Panc1 (cell line): ENCODE measurements at regions not wholly inside any gene's neighbourhood (a gene's known extent, or its start where the extent isn't known, plus 50 kb on each side); places are given as distances from the start of the nearest gene placed in this dataset.

ENCODE experiments used
- ATAC-seq: fragments of 200-7000 bp; cut with Tn5 transposase; 2 replicates; pipeline ENCODE4 v1.9.1; 2020; ENCODE audit warnings: mild to moderate bottlenecking, moderate library complexity
- BruUV-seq: library from RNA; stranded (reverse); fragments of 400-500 nt; replicated peaks from 2 replicates; lab custom pipeline; 2021; lab: Mats Ljungman, UMichigan
- CTCF ChIA-PET: fragments of 300-600 bp; sonication (Branson Sonifier 250); formaldehyde crosslinking; loops from one replicate; lab custom pipeline; 2022; ENCODE audit warnings: antibody characterized with exemption; lab: Charles Lee
- POLR2A ChIA-PET: fragments of 300-600 bp; sonication (Branson Sonifier 250); formaldehyde crosslinking; loops from one replicate; lab custom pipeline; 2022; ENCODE audit warnings: antibody characterized with exemption; lab: Charles Lee
- DNase-seq: peaks from one replicate; pipeline ENCODE4 v3.0.0-alpha.2; 2010; ENCODE audit warnings: low read depth, low spot score
- H3K27ac ChIP-seq: 2 replicates; pipeline ENCODE4 v1.5.1; 2011; ENCODE audit warnings: mild to moderate bottlenecking, low read length, inconsistent platforms
- H3K27me3 ChIP-seq: fragments of 200-500 bp; sonication (Bioruptor generic); 2 replicates; pipeline ENCODE4 v1.6.0; 2014; ENCODE audit warnings: low read length, inconsistent platforms; ENCODE audit not compliant: control insufficient read depth, insufficient read depth
- H3K36me3 ChIP-seq: fragments of 200-500 bp; sonication (Bioruptor generic); 2 replicates; pipeline ENCODE4 v1.5.1; 2014; ENCODE audit warnings: inconsistent platforms, mild to moderate bottlenecking, low read length, moderate library complexity; ENCODE audit not compliant: control insufficient read depth, insufficient read depth
- H3K4me1 ChIP-seq: 2 replicates; pipeline ENCODE4 v1.5.1; 2011; ENCODE audit warnings: inconsistent platforms, mild to moderate bottlenecking, low read length, moderate library complexity; ENCODE audit not compliant: control insufficient read depth, insufficient read depth
- H3K4me3 ChIP-seq, 2 experiments: 2 replicates each; pipeline ENCODE4 v1.5.1; 2011 to 2012; ENCODE audit warnings: low read depth in 2 of 2, low read length in 2 of 2, mild to moderate bottlenecking in 2 of 2, inconsistent platforms in 1 of 2, moderate library complexity in 1 of 2
- H3K9me3 ChIP-seq: fragments of 200-500 bp; sonication (Bioruptor generic); 2 replicates; pipeline ENCODE4 v1.5.1; 2014; ENCODE audit warnings: low read depth, mild to moderate bottlenecking, inconsistent platforms, low read length, moderate library complexity; ENCODE audit not compliant: control insufficient read depth, insufficient read depth
- CTCF ChIP-seq: fragments of 450-650 bp; IDR thresholded peaks from 2 replicates; pipeline ENCODE4 v1.5.1; 2017; ENCODE audit warnings: mild to moderate bottlenecking
- POLR2AphosphoS5 ChIP-seq: IDR thresholded peaks from 2 replicates; pipeline ENCODE4 v1.6.1; 2012; ENCODE audit warnings: mild to moderate bottlenecking, low read depth, low read length, moderate library complexity
- SIN3A ChIP-seq: IDR thresholded peaks from 2 replicates; pipeline ENCODE4 v1.6.1; 2012; ENCODE audit warnings: low read depth, mild to moderate bottlenecking, low read length, moderate library complexity, borderline replicate concordance; ENCODE audit not compliant: insufficient read depth
- TCF7L2 ChIP-seq: IDR thresholded peaks from 2 replicates; pipeline ENCODE4 v1.6.1; 2011; ENCODE audit warnings: mild to moderate bottlenecking, low read depth, low read length, inconsistent platforms
- in situ Hi-C: cut with HindIII; loops from 2 replicates; pipeline ENCODE4 v1.10.0; 2016; ENCODE audit warnings: low sequenced_read_pairs, low pct_unique_long_range_greater_than_20kb
- intact Hi-C: fragments of 100-400 bp; cut with micrococcal nuclease; formaldehyde crosslinking; loops from one replicate; pipeline ENCODE4 v1.10.0; 2022; ENCODE audit not compliant: unreplicated experiment
- TF ChIP-seq, protein P1 (sequence below), 2 experiments: IDR thresholded peaks; 2 replicates each; pipeline ENCODE4 v1.6.1; 2011 to 2012; ENCODE audit warnings: low read depth in 2 of 2, control low read depth in 1 of 2, low read length in 1 of 2, mild to moderate bottlenecking in 1 of 2, moderate library complexity in 1 of 2; ENCODE audit not compliant: insufficient read depth in 1 of 2

DNA sequence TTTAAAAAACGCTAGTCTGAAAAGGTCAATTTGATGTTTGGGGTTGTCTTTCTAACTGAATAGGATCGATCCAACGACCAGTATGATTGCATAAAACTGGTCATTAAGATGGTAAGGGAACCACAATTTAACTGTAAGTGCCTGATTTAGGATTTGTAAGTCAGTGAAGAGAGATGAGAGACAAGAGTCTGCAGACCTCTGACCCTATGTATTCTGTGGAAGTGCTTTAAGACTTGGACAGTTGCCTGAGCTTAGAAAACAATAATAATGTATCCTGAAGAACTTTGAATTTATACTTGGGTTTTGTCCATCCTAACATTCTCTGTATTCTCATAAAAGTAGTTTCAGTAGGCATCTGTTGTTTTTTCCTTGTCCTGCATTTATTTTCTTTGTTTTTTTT is 221.4 kb upstream of the SUCLG2 start:
- intact Hi-C loops (no loop called here), in situ Hi-C loops (no loop called here)
- H3K27me3 ChIP-seq, result no peaks in the 10 kb centered on the region
- no TSS peak for BruUV-seq
- no peaks in the 10 kb centered on the region for H3K9me3 ChIP-seq
- H3K36me3 ChIP-seq, result no peaks in the 10 kb centered on the region
- DNase-seq (no peak), ATAC-seq (no peak)
- H3K4me1 ChIP-seq, result no peaks in the 10 kb centered on the region
- TF ChIP-seq, protein P1, sequence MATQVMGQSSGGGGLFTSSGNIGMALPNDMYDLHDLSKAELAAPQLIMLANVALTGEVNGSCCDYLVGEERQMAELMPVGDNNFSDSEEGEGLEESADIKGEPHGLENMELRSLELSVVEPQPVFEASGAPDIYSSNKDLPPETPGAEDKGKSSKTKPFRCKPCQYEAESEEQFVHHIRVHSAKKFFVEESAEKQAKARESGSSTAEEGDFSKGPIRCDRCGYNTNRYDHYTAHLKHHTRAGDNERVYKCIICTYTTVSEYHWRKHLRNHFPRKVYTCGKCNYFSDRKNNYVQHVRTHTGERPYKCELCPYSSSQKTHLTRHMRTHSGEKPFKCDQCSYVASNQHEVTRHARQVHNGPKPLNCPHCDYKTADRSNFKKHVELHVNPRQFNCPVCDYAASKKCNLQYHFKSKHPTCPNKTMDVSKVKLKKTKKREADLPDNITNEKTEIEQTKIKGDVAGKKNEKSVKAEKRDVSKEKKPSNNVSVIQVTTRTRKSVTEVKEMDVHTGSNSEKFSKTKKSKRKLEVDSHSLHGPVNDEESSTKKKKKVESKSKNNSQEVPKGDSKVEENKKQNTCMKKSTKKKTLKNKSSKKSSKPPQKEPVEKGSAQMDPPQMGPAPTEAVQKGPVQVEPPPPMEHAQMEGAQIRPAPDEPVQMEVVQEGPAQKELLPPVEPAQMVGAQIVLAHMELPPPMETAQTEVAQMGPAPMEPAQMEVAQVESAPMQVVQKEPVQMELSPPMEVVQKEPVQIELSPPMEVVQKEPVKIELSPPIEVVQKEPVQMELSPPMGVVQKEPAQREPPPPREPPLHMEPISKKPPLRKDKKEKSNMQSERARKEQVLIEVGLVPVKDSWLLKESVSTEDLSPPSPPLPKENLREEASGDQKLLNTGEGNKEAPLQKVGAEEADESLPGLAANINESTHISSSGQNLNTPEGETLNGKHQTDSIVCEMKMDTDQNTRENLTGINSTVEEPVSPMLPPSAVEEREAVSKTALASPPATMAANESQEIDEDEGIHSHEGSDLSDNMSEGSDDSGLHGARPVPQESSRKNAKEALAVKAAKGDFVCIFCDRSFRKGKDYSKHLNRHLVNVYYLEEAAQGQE (IDR thresholded peaks at IDR 0.05; ENCODE audit: insufficient read depth in 1 of 2, low read depth in 2 of 2, low read length in 1 of 2), result no peak
- TF ChIP-seq CTCF (no peak), POLR2AphosphoS5 (no peak), TCF7L2 (no peak), SIN3A (no peak)
- ChIA-PET CTCF (no interaction called here), POLR2A (no interaction called here)
- no peak overlapping the region for H3K27ac ChIP-seq
- H3K4me3 ChIP-seq, result no peak overlapping the region

GRCh38 chr3:67875338-67875737 is 220.9 kb upstream of the SUCLG2 start:
- no peaks in the 10 kb centered on the region for H3K4me1 ChIP-seq
- H3K27me3 ChIP-seq, result no peaks in the 10 kb centered on the region
- POLR2A ChIA-PET, result no interaction called here
- no peak for TF ChIP-seq POLR2AphosphoS5
- TF ChIP-seq, protein P1 (IDR thresholded peaks at IDR 0.05; ENCODE audit: insufficient read depth in 1 of 2, low read depth in 2 of 2, low read length in 1 of 2), result no peak
- TF ChIP-seq CTCF, result no peak
- TF ChIP-seq SIN3A, result no peak
- TF ChIP-seq TCF7L2, result no peak
- CTCF ChIA-PET, result no interaction called here
- H3K36me3 ChIP-seq, result no peaks in the 10 kb centered on the region
- H3K4me3 ChIP-seq, result no peak overlapping the region
- no TSS peak for BruUV-seq
- no peaks in the 10 kb centered on the region for H3K9me3 ChIP-seq
- ATAC-seq (no peak), DNase-seq (no peak)
- in situ Hi-C loops, result no loop called here
- H3K27ac ChIP-seq, result no peak overlapping the region
- intact Hi-C loops, result no loop called here
